ENCODE measurements at regions not wholly inside any gene's neighbourhood (a gene's known extent, or its start where the extent isn't known, plus 50 kb on each side); places are given as distances from the start of the nearest gene placed in this dataset.
A peak's percentile ranks its signal among the peaks of the same experiment; 100 is the strongest.

DNA sequence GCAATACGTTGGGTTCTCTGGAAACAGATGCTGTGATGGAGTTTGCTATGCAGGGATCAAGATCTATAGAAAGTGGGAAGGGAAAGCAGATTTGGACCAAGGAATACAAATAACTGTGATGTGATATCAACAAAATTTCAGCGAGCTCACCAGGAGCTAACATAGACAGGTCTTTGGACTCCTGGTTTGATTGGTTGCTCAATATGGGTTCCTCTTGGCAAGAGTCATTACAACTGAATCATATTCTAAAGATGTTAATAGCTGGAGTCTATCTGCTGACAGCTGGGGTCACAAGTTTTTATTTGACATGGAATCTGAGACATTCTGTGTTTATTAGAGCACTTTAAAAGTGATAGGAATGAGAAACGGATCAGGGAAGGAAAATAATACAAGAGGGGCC is 637.6 kb upstream of the GNPDA2 start:
- TF ChIP-seq POLR2A (IDR thresholded peaks at IDR 0.05; ENCODE audit: low read depth, low read length) = no peak
- DNase-seq (ENCODE audit: insufficient read length, low spot score) (no peak), FAIRE-seq (no peak)

DNA sequence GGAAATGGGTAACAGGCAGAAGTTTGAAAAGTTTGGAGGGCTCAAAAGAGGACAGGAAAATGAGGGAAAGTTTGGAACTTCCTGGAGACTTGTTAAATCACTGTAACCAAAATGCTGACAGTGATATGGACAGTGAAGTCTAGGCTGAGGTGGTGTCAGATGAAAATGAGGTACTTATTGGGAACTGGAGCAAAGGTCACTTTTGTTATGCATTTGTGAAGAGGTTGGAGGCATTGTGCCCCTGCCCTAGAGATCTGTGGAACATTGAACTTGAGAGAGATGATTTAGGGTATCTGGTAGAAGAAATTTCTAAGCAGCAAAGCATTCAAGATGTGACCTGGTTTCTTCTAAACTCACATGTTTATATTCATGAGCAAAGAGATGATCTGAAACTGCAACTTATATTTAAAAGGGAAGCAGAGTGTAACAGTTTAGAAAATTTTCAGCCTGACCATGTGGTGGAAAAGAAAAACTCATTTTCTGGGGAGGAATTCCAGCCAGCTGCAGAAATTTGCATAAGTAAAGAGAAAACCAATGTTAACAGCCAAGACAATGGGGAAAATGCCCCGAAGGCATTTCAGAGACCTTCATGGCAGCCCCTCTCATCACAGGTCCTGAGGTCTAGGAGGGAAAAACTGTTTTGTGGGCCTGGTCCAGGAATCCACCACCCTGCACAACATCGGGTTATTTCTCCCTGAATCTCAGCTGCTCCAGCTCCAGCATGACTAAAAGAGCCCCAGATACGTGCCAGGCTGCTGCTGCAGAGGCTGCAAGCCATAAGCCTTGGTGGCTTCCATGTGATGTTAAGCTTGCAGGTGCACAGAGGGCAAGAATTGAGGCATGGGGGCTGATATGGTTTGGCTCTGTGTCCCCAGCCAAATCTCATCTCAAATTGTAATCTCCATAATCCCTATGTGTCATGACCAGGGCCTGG is 632.5 kb upstream of the GNPDA2 start:
- DNase-seq (ENCODE audit: insufficient read length, low spot score) (no peak), FAIRE-seq (no peak)
- TF ChIP-seq POLR2A (IDR thresholded peaks at IDR 0.05; ENCODE audit: low read depth, low read length) = no peak

DNA sequence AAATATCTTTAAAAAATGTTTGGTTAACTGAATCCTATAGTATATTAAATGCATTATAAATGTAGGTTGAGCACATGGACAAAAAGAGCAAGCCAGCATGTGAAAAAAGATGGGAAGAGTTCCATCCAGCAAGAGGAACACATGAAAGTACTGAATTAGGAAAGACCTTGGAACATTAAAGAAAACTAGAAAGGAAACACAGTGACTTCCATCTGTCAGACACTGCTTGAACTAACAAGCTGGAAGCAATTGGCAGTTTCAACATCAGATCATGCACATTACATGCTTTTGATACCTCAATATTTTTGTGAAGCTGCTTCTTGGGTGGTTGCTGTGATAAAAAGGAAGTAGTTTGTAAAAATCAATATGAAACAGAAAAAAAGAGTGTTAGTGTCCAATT is 626.8 kb upstream of the GNPDA2 start:
- no peak for FAIRE-seq
- no peak for TF ChIP-seq POLR2A (IDR thresholded peaks at IDR 0.05; ENCODE audit: low read depth, low read length)
- no peak for DNase-seq (ENCODE audit: insufficient read length, low spot score)

DNA sequence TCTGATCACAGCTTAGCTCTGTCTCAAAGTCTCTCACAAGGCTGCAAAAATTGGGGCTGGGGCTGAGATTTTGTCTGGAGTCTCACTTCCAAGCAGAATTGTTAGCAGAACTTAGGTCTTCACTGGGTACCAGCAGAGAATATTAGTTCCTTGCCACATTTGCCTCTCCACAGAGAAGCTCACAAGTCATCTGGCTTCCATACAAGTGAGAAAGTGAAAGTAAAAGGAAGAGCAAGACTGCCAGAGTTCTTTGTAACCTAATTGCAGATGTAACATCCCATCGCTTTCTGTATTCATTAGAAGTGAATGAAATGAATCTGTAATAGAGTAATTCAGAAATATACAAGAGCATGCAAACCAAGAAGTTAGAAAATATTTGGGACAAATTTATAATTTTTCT is 624.1 kb upstream of the GNPDA2 start:
- TF ChIP-seq POLR2A (IDR thresholded peaks at IDR 0.05; ENCODE audit: low read depth, low read length) = no peak
- FAIRE-seq (peak; percentile 15), DNase-seq (ENCODE audit: insufficient read length, low spot score) (no peak)

DNA sequence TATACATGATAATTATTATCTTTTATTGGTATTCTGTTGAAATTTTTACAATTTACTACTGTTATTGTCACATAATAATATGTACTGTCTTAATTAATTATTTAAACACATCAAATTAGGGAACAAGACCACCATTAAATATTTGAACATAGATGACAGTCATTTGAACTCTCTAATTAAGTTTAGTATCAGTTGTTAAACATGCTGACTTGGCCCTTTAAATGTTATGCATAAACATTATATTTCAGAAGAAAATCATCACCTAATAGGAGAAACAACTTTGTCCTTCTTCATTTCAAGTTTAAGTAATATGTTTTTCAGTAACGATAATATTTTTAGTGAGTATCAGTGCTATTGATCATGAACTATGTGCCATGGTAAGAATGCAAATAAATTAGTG is 623.5 kb upstream of the GNPDA2 start:
- FAIRE-seq (no peak), DNase-seq (ENCODE audit: insufficient read length, low spot score) (no peak)
- no peak for TF ChIP-seq POLR2A (IDR thresholded peaks at IDR 0.05; ENCODE audit: low read depth, low read length)

DNA sequence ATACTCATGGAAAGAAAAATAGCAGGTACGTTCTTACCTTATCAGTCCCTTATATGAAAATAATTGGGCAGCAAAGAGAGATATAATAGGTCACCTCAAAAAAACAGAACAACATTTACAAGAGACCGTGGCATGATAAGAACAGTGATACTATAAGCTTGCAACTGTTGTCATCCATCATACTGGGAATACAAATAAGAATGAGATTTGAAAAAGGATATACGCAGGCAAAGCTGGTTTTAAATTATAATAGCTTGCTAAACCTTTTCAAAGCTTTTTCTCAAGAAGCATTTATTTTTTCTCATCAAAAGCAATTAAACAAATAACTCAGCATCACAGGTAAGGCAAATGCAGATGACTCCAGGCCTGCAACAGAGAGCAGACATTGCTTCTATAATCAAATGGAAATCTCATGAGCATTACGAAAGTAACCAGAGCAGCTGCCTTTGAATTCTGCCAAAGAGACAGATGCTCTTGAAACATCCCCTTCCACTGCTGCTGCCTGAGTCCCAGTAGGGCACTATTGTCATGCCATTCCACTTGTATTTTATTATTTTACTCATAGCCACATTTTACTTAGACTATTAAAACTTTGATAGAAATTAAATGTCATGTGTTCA is 620.6 kb upstream of the GNPDA2 start:
- DNase-seq (ENCODE audit: insufficient read length, low spot score) (no peak), FAIRE-seq (no peak)
- TF ChIP-seq POLR2A (IDR thresholded peaks at IDR 0.05; ENCODE audit: low read depth, low read length) = no peak

DNA sequence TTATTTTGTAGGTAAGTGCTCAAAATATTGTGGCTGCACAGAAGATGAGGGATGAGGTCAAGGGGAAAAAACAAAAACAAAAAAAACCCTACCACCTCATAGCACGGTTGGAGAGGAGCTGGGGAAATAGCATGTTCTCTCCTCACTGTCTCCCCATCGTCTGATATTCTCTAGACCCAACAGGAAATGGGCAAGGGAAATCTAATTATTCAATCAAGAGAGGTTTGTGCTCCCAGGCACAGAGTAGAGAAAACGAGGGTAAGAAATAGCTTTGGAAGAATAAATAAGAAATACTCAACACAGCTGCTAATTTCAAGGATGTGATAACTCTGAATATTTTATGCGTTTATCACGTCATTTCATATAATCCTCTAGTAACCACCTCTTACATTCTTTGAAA is 619.2 kb upstream of the GNPDA2 start:
- no peak for TF ChIP-seq POLR2A (IDR thresholded peaks at IDR 0.05; ENCODE audit: low read depth, low read length)
- DNase-seq (ENCODE audit: insufficient read length, low spot score) (no peak), FAIRE-seq (no peak)

DNA sequence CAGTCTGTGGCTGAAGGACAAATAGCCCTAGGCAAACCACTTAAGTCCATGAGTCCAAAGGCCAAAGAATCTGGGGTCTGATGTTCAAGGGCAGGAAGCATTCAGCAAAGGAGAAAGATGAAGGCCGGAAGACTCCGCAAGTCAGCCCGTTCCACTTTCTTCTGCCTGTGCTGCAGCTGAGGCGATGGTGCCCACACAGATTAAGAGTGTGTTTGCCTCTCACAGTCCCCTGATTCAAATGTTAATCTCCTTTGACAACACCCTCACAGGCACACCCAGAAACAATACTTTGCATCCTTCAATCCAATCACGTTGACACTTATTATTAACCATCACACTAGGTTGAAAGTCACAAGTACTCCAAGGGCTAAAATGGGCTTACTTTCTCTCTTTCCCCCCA is 605.4 kb upstream of the GNPDA2 start:
- DNase-seq (ENCODE audit: insufficient read length, low spot score) (no peak), FAIRE-seq (no peak)
- TF ChIP-seq POLR2A (IDR thresholded peaks at IDR 0.05; ENCODE audit: low read depth, low read length) = no peak

DNA sequence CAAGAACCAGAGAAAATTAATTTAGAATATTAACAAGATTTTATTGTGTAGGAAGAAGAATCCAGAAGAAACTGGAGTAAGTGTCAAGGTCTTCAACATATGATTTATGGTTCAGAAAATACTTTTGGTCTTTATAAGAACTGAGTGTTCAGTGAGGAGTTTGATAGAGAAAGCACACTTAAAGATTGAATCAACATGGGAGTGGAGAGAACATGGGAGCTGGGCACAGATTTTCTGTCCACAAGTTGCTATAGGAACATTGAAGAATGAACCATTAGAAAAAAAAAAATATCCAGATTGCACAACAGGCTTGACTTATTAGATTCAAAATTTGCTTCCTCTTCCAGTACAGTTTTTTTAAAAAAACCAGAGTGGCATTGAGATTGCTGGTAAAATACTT is 601.2 kb upstream of the GNPDA2 start:
- no peak for TF ChIP-seq POLR2A (IDR thresholded peaks at IDR 0.05; ENCODE audit: low read depth, low read length)
- DNase-seq (ENCODE audit: insufficient read length, low spot score) = no peak
- FAIRE-seq = no peak

DNA sequence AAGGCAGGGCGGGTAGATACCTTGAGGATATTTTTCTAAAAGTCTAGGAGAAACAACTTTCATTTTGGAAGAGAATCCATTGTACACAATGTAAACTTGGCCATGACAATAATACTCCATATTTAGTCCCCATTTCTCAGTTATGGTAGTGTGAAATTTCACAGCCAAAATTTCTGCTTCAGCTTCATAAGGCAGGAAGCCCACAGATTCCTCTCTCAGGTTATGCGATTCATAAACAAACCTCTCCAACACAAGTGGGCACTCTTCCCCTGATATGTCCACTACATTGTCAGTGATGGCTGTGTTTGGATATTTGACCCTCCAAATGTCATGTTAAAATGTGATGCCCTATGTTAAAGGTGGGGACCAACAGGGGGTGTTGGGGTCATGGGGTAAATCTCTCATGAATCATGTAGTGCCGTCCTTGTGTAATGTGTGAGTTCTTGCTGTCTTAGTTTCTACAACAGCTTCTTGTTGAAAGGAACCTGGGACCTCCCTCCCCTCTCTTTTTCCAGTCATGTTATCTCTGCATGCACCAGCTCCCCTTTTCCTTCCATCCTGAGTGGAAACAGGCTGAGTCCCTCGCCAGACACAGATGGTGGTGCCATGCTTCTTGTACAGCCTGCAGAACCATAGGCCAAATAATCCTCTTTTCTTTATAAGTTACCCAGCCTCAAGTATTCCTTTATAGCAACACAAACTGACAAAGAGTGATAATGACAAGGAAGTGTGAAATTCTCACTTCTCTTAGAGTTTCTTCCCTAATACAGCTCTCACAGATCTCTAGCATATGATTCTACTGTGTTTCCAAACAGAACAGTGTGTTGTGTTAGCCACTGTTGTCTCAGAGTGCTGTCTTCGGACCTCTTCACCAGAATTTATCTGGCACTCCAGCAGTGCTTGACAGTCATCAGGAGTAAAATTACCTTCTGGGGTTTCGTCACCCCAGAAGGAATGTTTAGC is 598.4 kb upstream of the GNPDA2 start:
- no peak for TF ChIP-seq POLR2A (IDR thresholded peaks at IDR 0.05; ENCODE audit: low read depth, low read length)
- FAIRE-seq = no peak
- no peak for DNase-seq (ENCODE audit: insufficient read length, low spot score)

DNA sequence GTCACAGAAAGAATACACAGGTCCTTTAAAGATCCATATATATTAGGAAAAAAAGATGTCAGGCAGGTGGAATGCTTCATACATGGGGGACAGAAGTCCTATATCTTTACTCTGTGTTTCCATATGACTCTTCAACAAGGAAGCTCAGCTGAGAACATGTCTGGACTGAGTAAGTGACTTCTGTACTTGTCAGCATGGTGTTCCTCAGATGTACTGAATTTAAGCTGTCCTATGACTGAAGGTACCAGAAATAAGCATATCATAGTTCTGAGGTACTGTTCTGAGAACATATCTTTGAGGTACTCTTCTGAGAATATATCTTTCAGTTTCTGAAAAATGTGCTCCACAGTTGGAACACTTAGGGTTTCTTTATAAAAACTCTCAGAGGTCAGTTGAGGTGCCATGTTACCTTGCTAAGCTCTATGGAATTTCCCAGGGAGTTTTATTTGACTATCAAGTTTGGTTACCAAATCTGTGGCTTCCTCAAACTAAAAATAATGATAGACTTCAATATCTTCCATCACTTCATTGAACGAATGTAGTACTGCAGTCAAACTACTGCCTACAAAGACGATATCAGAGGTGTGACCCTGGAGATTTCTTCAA is 597.2 kb upstream of the GNPDA2 start:
- no peak for DNase-seq (ENCODE audit: insufficient read length, low spot score)
- FAIRE-seq = no peak
- TF ChIP-seq POLR2A (IDR thresholded peaks at IDR 0.05; ENCODE audit: low read depth, low read length) = no peak

DNA sequence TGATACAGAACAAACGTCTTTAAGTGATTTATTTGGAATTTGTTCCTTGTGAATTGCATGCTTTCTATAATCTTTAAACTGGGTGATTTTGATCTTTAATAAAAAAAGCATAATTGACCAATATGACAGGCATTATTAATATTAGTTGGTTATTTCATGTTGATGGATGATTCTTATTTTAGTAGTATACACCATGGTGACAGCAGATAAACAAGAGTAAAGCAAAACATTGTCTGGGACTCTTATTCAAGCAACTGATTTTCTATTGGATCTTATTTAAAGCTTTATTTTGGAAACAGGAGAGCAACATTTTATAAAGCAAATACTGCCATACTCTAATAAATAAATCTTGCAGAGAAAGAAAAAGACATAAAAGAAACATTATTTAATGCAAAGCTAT is 591.4 kb upstream of the GNPDA2 start:
- TF ChIP-seq POLR2A (IDR thresholded peaks at IDR 0.05; ENCODE audit: low read depth, low read length) = no peak
- DNase-seq (ENCODE audit: insufficient read length, low spot score) = no peak
- no peak for FAIRE-seq

DNA sequence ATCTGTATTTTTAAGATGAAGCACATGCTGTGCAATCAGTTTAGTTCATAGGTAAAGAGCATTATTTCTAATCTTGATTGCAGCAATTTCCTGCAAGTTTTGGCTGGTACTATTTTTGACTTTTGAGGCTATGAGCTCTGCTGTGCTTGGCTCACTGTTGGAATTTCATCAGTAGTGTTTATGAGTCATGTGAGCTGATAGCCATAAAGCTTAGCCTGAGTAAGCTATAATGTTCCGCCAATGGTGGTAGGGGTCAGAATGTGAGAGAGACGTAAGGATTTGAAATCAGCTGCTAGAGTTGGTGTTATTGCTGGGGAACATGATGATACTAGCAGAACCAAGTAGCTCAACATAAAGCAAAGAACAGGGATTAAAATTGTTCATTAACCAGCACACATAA is 590.9 kb upstream of the GNPDA2 start:
- FAIRE-seq (no peak), DNase-seq (ENCODE audit: insufficient read length, low spot score) (no peak)
- TF ChIP-seq POLR2A (IDR thresholded peaks at IDR 0.05; ENCODE audit: low read depth, low read length) = no peak

DNA sequence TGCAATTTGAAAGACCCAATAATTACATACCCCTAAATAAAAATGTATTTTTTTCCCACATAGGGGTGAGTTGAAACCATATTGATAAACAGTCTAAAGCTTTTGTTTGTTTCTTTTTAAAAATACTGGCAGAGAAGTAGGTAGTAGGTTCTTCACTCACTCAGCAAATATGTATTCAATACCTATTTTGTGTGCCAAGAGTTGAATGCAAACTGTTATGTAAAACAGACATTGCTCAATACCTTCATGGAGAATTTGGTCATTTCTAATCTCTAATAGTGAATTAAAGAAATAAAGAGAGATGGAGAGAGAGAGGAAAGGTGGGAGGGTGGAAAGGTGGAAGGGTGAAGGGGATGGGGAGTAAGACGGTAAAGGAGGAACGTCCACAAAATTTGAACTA is 589.9 kb upstream of the GNPDA2 start:
- FAIRE-seq (no peak), DNase-seq (ENCODE audit: insufficient read length, low spot score) (no peak)
- no peak for TF ChIP-seq POLR2A (IDR thresholded peaks at IDR 0.05; ENCODE audit: low read depth, low read length)

Measured in H54 (cell line).